Ovary (tissue), 3 donors: ENCODE measurements at regions not wholly inside any gene's neighbourhood (a gene's known extent, or its start where the extent isn't known, plus 50 kb on each side); places are given as distances from the start of the nearest gene placed in this dataset.

Source experiments
- CTCF ChIP-seq, 3 donors: fragments of 450-650 bp in 2 of 3; fragments of 200-600 bp in 1 of 3; IDR thresholded peaks; one replicate each; pipeline versions ENCODE4 v1.5.1 to v1.8.0; 2016 to 2022; ENCODE audit warnings: antibody characterized with exemption in 3 of 3, mild to moderate bottlenecking in 1 of 3
- EP300 ChIP-seq: sonication (generic); formaldehyde crosslinking; IDR thresholded peaks from one replicate; pipeline ENCODE4 v1.6.1; 2017; ENCODE audit warnings: antibody characterized with exemption
- POLR2A ChIP-seq: fragments of 450-650 bp; IDR thresholded peaks from one replicate; pipeline ENCODE4 v1.6.1; 2017; ENCODE audit warnings: antibody characterized with exemption, mild to moderate bottlenecking, moderate library complexity
- donor health status: DM: no; HTN: no; CAD: no.

- TF ChIP-seq POLR2A (no peak), CTCF (IDR thresholded peaks at IDR 0.05) (no peak), EP300 (no peak)
Measured at GRCh38 chr6:143613749-143614148, 64.0 kb upstream of the PHACTR2 start.
